GM12878 (cell line): ENCODE measurements at regions not wholly inside any gene's neighbourhood (a gene's known extent, or its start where the extent isn't known, plus 50 kb on each side); places are given as distances from the start of the nearest gene placed in this dataset.

ENCODE experiments used
- ATAC-seq: fragments of 200-7000 bp; cut with Tn5 transposase; 3 replicates; pipeline ENCODE4 v1.9.1; 2020; ENCODE audit warnings: mild to moderate bottlenecking, moderate library complexity
- BruUV-seq: library from RNA; stranded (reverse); fragments of 400-500 nt; replicated peaks from 2 replicates; lab custom pipeline; 2021; lab: Mats Ljungman, UMichigan
- CTCF ChIA-PET: fragments of 300-600 bp; sonication (Branson Sonifier 250); formaldehyde crosslinking; extraction: SDS; loops from one replicate; lab custom pipeline; 2021; ENCODE audit warnings: inconsistent platforms; lab: Yijun Ruan, JAX
- POLR2A ChIA-PET: fragments of 350-600 bp; formaldehyde crosslinking; extraction: SDS; loops from one replicate; lab custom pipeline; 2021; ENCODE audit warnings: inconsistent platforms; lab: Charles Lee
- RAD21 ChIA-PET: fragments of 300-600 bp; sonication (Branson Sonifier 250); formaldehyde crosslinking; loops from one replicate; lab custom pipeline; 2023; ENCODE audit warnings: antibody characterized with exemption; ENCODE audit not compliant: unreplicated experiment; lab: Charles Lee
- SMC1A ChIA-PET: fragments of 300-600 bp; sonication (Branson Sonifier 250); formaldehyde crosslinking; loops from one replicate; lab custom pipeline; 2023; ENCODE audit not compliant: unreplicated experiment, uncharacterized antibody; lab: Charles Lee
- DNase-seq: peaks from one replicate; pipeline ENCODE4 v3.0.0-alpha.2; 2011; ENCODE audit warnings: low read depth, low spot score
- FAIRE-seq: peaks from 3 replicates; lab custom pipeline; 2011; peaks lifted over from hg19 to GRCh38; lab: Jason Lieb, UNC
- H2AFZ ChIP-seq: 2 replicates; pipeline ENCODE4 v1.6.0; 2011; ENCODE audit warnings: low read depth, low read length, control low read depth; ENCODE audit not compliant: control insufficient read depth
- H3K27ac ChIP-seq: 2 replicates; pipeline ENCODE4 v1.5.1; 2011; ENCODE audit warnings: control low read depth; ENCODE audit not compliant: control insufficient read depth, insufficient read depth
- H3K27me3 ChIP-seq, 2 experiments: replicated peaks in 1 of 2; 2 replicates each; pipeline versions ENCODE4 v1.6.0 to v1.6.1; 2011; ENCODE audit warnings: low read length in 1 of 2; ENCODE audit not compliant: control insufficient read depth in 2 of 2, insufficient read depth in 2 of 2
- H3K36me3 ChIP-seq, 2 experiments: 2 replicates each; pipeline ENCODE4 v1.5.1; 2011; ENCODE audit warnings: low read length in 1 of 2; ENCODE audit not compliant: control insufficient read depth in 2 of 2, insufficient read depth in 2 of 2
- H3K4me1 ChIP-seq: 2 replicates; pipeline ENCODE4 v1.6.1; 2011; ENCODE audit warnings: mild to moderate bottlenecking, low read length, moderate library complexity, mixed read lengths; ENCODE audit not compliant: control insufficient read depth, insufficient read depth
- H3K4me2 ChIP-seq: 2 replicates; pipeline ENCODE4 v1.6.0; 2011; ENCODE audit warnings: control low read depth; ENCODE audit not compliant: control insufficient read depth, insufficient read depth
- H3K4me3 ChIP-seq: fragments of 200-600 bp; sonication (generic); 2 replicates; pipeline ENCODE4 v1.5.1; 2016
- H3K79me2 ChIP-seq: 2 replicates; pipeline ENCODE4 v1.6.0; 2011; ENCODE audit warnings: low read length; ENCODE audit not compliant: control insufficient read depth, insufficient read depth
- H3K9ac ChIP-seq: 2 replicates; pipeline ENCODE4 v1.8.0; 2011; ENCODE audit warnings: low read length, control low read depth, mixed read lengths; ENCODE audit not compliant: control insufficient read depth, insufficient read depth
- H3K9me3 ChIP-seq: replicated peaks from 3 replicates; pipeline ENCODE4 v1.5.1; 2011; ENCODE audit warnings: mild to moderate bottlenecking, low read length; ENCODE audit not compliant: control insufficient read depth, insufficient read depth
- H4K20me1 ChIP-seq: 2 replicates; pipeline ENCODE4 v1.6.0; 2011; ENCODE audit not compliant: control insufficient read depth, insufficient read depth
- CHD1 ChIP-seq: IDR thresholded peaks from 2 replicates; pipeline ENCODE4 v1.6.1; 2012; ENCODE audit warnings: low read depth, low read length, improper control_type of control experiment
- CREM ChIP-seq: IDR thresholded peaks from 2 replicates; pipeline ENCODE4 v1.6.1; 2014; ENCODE audit warnings: antibody characterized with exemption, low read depth
- HDGF ChIP-seq: fragments of 450-650 bp; IDR thresholded peaks from 2 replicates; pipeline ENCODE4 v1.6.1; 2016; ENCODE audit warnings: antibody characterized with exemption
- KDM1A ChIP-seq: fragments of 200-600 bp; sonication (generic); IDR thresholded peaks from 2 replicates; pipeline ENCODE4 v1.6.1; 2016; ENCODE audit warnings: borderline replicate concordance
- KLF5 ChIP-seq: fragments of 450-650 bp; IDR thresholded peaks from 2 replicates; pipeline ENCODE4 v1.6.1; 2014; ENCODE audit warnings: mild to moderate bottlenecking; ENCODE audit not compliant: partially characterized antibody
- MXI1 ChIP-seq: fragments of 150-350 bp; IDR thresholded peaks from 2 replicates; pipeline ENCODE4 v1.6.1; 2011; ENCODE audit warnings: low read depth, mild to moderate bottlenecking, inconsistent platforms, low read length, improper control_type of control experiment
- MYC ChIP-seq: IDR thresholded peaks from 2 replicates; pipeline ENCODE4 v1.6.1; 2011; ENCODE audit warnings: mild to moderate bottlenecking, low read length, moderate library complexity, inconsistent platforms; ENCODE audit not compliant: insufficient read depth, insufficient replicate concordance, insufficient read length, severe bottlenecking
- NRF1 ChIP-seq: conservative IDR thresholded peaks from 2 replicates; pipeline ENCODE4 v1.6.1; 2011; ENCODE audit warnings: mild to moderate bottlenecking, low read depth, low read length, improper control_type of control experiment
- PAX5 ChIP-seq: IDR thresholded peaks from 2 replicates; pipeline ENCODE4 v1.6.1; 2011; ENCODE audit warnings: low read depth, low read length, borderline replicate concordance
- PAX8 ChIP-seq: fragments of 450-650 bp; IDR thresholded peaks from 2 replicates; pipeline ENCODE4 v1.6.1; 2017; ENCODE audit warnings: mild to moderate bottlenecking, moderate library complexity
- PKNOX1 ChIP-seq: fragments of 450-650 bp; IDR thresholded peaks from 2 replicates; pipeline ENCODE4 v1.6.1; 2016; ENCODE audit warnings: mild to moderate bottlenecking
- RBBP5 ChIP-seq: fragments of 200-600 bp; sonication (generic); conservative IDR thresholded peaks from 2 replicates; pipeline ENCODE4 v1.6.1; 2016
- RELB ChIP-seq: fragments of 450-650 bp; IDR thresholded peaks from 2 replicates; pipeline ENCODE4 v1.6.1; 2017; ENCODE audit warnings: low read depth, mild to moderate bottlenecking, moderate library complexity
- SIX5 ChIP-seq: IDR thresholded peaks from 2 replicates; pipeline ENCODE4 v1.6.1; 2011; ENCODE audit warnings: mild to moderate bottlenecking, low read depth, low read length, moderate library complexity; ENCODE audit not compliant: severe bottlenecking
- SP1 ChIP-seq: IDR thresholded peaks from one replicate; pipeline ENCODE4 v1.6.1; 2011; ENCODE audit warnings: low read depth, low read length
- SRF ChIP-seq, 2 experiments: IDR thresholded peaks; 2 replicates each; pipeline ENCODE4 v1.6.1; 2011; ENCODE audit warnings: low read depth in 2 of 2, low read length in 2 of 2, mild to moderate bottlenecking in 1 of 2, moderate library complexity in 1 of 2
- TCF7 ChIP-seq: IDR thresholded peaks from 2 replicates; pipeline ENCODE4 v1.6.1; 2014; ENCODE audit warnings: antibody characterized with exemption, borderline replicate concordance
- ZNF622 ChIP-seq: fragments of 450-650 bp; IDR thresholded peaks from 2 replicates; pipeline ENCODE4 v1.6.1; 2017; ENCODE audit warnings: mild to moderate bottlenecking, inconsistent platforms
- WGBS: methylation state at CpG from one replicate; pipeline ENCODE4 v1.1.6; 2016; ENCODE audit warnings: low lambda C conversion rate; ENCODE audit not compliant: insufficient replicate concordance, insufficient coverage; ENCODE audit errors: missing lambda C conversion rate; 5-methylcytosine and 5-hydroxymethylcytosine counted together
- in situ Hi-C: fragments of 300-500 bp; cut with MboI; formaldehyde crosslinking; loops from 9 replicates; pipeline ENCODE4 v1.14.3; 2018; ENCODE audit warnings: mixed read lengths
- intact Hi-C: fragments of 100-400 bp; cut with micrococcal nuclease; formaldehyde crosslinking; loops from one replicate; pipeline ENCODE4 v1.14.2; 2022; ENCODE audit not compliant: unreplicated experiment

- SMC1A ChIA-PET = interaction anchor here (1.4 to 8.2 kb wide), 3 partner anchors 9 to 61 kb away, joined by 3 to 150 read pairs (median 8); no protein-coding TSS in a partner anchor
- no peak for DNase-seq
- CTCF ChIA-PET = interaction anchor here (0.6 to 19.2 kb wide), 3 partner anchors 14 to 361 kb away, joined by 3 to 326 read pairs (median 114); no protein-coding TSS in a partner anchor
- in situ Hi-C loops = no loop called here
- Histone ChIP-seq H3K36me3 (no peaks in the 10 kb centered on the region), H3K27ac (no peak overlapping the region), H3K4me2 (no peak overlapping the region), H3K27me3 (no peaks in the 10 kb centered on the region), H3K9ac (no peak overlapping the region), H2AFZ (no peak overlapping the region), H4K20me1 (no peaks in the 10 kb centered on the region), H3K9me3 (no peaks in the 10 kb centered on the region; the same call in 1 of the 3 replicates), H3K4me1 (peaks cover 26% of the 10 kb centered on the region), H3K79me2 (peaks cover 1% of the 10 kb centered on the region), H3K4me3 (no peak overlapping the region)
- POLR2A ChIA-PET = no interaction called here
- 0 out of 2 replicates have a peak, but pooled peaks have one; percentile 22 for TF ChIP-seq RELB
- TF ChIP-seq CHD1 = no peak
- intact Hi-C loops = no loop called here
- no peak for ATAC-seq
- RAD21 ChIA-PET = interaction anchor here (0.6 kb wide), 1 partner anchor 20 kb away, joined by 5 read pairs; no protein-coding TSS in a partner anchor
- no peak for FAIRE-seq
- BruUV-seq = no TSS peak
These were observed 51.4 kb upstream of the TOP1 start for GRCh38 chr20:40977218-40977617.

- DNase-seq = no peak
- RAD21 ChIA-PET = interaction anchor here (1.0 to 19.1 kb wide), 3 partner anchors 10 to 62 kb away, joined by 6 to 696 read pairs (median 39); partner anchors contain the start of gene TOP1
- TF ChIP-seq PKNOX1 = no peak
- TF ChIP-seq HDGF = no peak
- no peak for TF ChIP-seq SP1
- TF ChIP-seq MYC = no peak
- no peak for TF ChIP-seq NRF1
- TF ChIP-seq CREM = no peak
- no peak for TF ChIP-seq SIX5
- TF ChIP-seq PAX5 = no peak
- no peak for TF ChIP-seq KLF5
- TF ChIP-seq ZNF622 = no peak
- TF ChIP-seq PAX8 = no peak
- no peak for TF ChIP-seq KDM1A
- TF ChIP-seq TCF7 = no peak
- no peak for TF ChIP-seq RBBP5
- TF ChIP-seq MXI1 = no peak
- no peak for TF ChIP-seq SRF (IDR thresholded peaks at IDR 0.05; ENCODE audit: low read depth in 2 of 2, low read length in 2 of 2)
These were observed 49.9 kb upstream of the TOP1 start for GRCh38 chr20:40978761-40979160.

More at GRCh38 chr20:40978761-40979160, 49.9 kb upstream of the TOP1 start:
- Histone ChIP-seq H3K9ac (no peak overlapping the region), H3K27ac (no peak overlapping the region), H3K27me3 (no peaks in the 10 kb centered on the region), H3K79me2 (peaks cover 1% of the 10 kb centered on the region), H3K36me3 (no peaks in the 10 kb centered on the region), H3K4me3 (no peak overlapping the region), H2AFZ (no peak overlapping the region), H4K20me1 (no peaks in the 10 kb centered on the region), H3K9me3 (no peaks in the 10 kb centered on the region; the same call in 1 of the 3 replicates), H3K4me1 (peaks cover 32% of the 10 kb centered on the region), H3K4me2 (no peak overlapping the region)
- BruUV-seq = no TSS peak
- ChIA-PET CTCF (interaction anchor here (0.6 to 19.2 kb wide), 5 partner anchors 10 to 156 kb away, joined by 3 to 326 read pairs (median 69); no protein-coding TSS in a partner anchor), POLR2A (no interaction called here), SMC1A (interaction anchor here (0.7 to 18.6 kb wide), 7 partner anchors 10 to 86 kb away, joined by 3 to 456 read pairs (median 8); no protein-coding TSS in a partner anchor)
- ATAC-seq (no peak), FAIRE-seq (no peak)
- WGBS = 49% methylated on average over 3 of the region's 3 CpGs
- intact Hi-C loops = no loop called here
- in situ Hi-C loops = no loop called here
